Stimulated activated CD4-positive, alpha-beta T cell treated with anti-CD3 and anti-CD28 coated beads, Interleukin-12 subunit alpha, Interleukin-12 subunit beta, amount 100 ng/mL, for 48 hours (primary cell): ENCODE measurements at regions not wholly inside any gene's neighbourhood (a gene's known extent, or its start where the extent isn't known, plus 50 kb on each side); places are given as distances from the start of the nearest gene placed in this dataset.
A peak's percentile ranks its signal among the peaks of the same experiment; 100 is the strongest.

ENCODE experiments used
- DNase-seq, 3 donors: peaks; one replicate each; pipeline ENCODE4 v3.0.0-alpha.2; 2020; ENCODE audit warnings: low read depth in 2 of 3, low spot score in 1 of 3

DNA sequence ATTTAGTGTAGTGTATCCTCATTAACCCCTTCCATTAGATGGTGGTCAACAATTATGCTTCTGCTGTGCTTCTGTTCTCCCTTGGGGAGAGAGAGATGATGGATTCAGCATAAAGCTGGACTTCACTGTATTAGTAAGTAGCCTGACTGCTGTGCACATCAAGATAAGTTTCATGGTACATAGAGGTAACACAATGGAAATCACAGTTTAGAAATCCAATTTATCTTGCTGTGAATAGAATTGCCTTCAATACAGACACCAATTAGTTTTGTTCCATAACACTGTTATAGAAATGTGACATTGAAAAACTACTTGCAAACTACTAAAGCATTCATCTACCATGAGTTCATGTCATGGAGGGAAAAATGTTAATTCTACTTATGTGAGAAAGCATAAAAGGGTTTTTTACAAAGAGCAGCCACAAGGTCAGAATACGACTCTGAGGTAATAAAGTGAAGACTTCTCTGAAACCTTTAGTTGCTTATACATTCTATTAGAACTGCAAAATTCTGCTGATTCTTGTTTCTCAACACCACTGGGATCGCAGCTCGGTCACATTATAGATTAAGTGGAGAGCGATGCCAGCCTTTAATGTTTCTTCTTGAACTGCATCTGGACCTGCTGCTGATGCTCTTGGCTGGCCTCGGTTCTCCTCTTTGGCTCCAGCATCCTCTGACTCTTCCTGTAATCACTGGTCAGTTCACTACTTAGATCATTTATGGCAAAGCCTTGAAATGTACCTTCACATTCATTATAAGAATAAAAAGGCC, 190.8 kb downstream of the ATP23 start:
- DNase-seq, result no peak

DNA sequence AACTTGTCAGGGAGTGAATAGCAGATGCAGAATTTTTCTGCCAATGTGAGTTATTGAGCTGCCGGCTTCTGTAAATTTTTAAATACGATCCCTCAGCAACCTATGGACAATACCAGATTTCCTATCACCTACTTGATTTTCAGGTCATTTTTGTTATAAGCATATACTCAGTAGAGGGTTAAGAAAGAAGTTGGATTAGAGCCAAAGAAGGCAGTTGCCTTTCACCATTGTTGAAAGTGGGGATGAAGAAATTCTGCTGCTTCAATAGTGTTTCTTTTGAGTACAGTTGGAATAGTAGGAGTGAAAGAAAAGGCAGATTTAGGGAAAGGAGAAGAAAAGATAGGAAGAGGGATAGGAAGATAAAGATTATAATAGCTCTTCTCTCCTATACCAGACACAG, 197.1 kb downstream of the ATP23 start:
- DNase-seq, result no peak

DNA sequence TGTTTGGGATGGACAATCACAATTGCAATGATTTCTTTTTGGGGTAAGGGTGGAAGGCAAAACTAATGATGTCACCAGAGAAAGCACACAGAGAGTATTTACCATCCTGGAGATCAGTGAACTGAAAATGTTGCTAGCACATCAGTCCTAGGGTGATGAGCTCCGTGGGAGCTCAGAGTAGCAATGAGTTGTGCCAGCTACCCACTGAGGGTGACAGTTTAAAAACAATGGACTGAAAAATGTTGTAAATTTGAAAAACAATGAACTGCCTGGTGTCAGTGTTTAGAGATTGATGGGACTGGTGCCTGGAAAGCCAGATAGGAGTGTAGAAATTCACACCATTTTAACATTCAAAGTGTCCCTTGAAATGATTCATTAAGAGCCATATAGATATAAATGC, 198.5 kb downstream of the ATP23 start:
- no peak for DNase-seq

DNA sequence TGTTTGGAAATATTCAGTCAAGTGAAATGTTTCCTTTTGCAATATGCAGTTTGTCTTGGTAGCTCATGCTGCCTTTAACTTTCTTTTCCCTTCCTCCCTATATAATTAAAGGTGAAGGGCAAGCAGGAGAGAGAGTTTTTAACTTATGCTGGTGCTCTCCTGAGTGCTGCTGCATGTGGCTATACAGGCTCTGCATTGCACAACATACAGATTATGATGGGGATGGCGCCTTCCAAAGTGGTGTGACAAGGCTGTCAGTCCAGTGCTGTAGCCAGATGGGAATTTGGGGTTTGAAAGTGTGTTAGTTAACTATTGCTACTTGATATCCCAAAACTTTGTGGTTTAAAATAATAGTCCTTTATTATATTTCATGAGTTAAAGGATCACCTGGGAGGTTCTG, 199.0 kb downstream of the ATP23 start:
- DNase-seq, result no peak

DNA sequence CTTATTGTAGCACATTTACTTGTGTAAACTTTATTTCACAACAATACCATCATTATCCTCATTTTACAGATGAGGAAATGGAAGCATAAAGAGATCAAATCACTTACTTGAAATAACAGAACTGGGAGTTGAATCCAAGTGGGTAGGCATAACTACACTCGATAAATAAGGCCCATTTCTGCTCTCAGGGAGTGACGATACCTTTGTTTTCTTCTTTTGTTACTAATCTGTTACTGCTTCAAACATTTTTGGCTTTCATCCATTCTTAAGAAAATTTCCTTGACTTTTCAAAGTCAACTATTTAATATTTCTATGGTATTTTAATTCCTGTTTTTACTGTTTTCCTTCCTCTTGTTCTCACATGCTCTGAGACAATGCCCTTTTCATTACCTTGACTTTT, 201.6 kb downstream of the ATP23 start:
- DNase-seq, result no peak

DNA sequence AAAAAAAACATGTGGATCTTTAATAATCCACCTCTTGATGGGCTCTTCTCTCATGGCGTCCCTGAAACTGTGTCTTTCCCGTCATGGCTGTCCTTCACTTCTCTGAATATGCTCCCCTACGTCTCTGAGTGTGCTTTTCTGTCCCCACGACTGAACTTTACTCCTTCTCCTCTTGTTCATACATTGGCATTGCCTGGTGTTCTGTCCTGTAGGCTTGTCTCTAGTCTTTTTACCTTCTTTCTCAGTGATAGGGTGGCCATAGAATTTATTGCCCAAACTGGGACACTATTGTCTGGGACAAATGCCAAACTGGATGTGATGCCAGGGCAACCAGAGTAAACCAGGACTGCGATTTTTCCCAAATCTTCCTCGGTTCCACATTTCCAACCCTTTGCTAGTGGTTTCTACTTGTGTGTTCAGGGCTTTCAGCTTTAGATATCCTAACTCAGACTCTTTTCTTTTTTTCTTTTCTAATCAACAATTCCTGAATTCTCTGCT, 202.2 kb downstream of the ATP23 start:
- no peak for DNase-seq

DNA sequence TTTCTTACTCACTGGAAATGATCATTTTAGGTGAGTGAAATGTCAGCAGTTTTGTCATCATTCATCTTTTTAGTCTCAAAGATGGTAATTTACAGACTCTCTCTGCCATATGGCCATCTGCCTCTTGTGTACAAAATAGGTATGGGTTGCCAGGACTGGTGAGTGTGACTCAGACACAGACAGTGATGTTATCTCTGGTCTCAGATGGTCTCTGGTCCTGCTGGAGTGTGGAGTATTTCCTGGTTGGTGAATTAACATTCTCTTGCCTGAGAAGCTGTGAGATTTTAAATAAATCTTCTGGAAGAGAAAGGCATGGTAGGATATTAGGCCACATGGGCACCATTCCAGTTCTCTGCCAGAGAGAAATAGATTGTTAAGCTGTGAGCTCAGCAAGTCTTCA, 207.0 kb downstream of the ATP23 start:
- DNase-seq, result no peak

DNA sequence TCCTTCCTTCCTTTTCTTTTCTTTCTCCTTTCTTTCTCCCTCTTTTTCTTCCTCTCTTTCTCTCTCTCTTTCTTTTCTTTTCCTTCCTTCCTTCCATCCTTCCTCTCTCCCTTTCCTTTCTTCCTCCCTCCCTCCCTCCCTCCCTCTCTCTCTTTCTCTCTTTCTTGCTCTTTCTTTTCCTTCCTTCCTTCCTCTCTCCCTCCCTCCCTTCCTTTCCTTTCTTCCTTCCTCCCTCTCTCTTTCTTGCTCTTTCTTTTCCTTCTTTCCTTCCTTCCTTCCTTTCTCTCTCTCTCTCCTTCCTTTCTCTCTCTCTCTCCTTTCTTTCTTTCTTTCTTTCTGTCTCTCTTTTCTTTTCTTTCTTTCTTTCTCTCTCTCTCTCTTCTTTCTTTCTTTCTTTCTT, 207.6 kb downstream of the ATP23 start:
- DNase-seq, result no peak

DNA sequence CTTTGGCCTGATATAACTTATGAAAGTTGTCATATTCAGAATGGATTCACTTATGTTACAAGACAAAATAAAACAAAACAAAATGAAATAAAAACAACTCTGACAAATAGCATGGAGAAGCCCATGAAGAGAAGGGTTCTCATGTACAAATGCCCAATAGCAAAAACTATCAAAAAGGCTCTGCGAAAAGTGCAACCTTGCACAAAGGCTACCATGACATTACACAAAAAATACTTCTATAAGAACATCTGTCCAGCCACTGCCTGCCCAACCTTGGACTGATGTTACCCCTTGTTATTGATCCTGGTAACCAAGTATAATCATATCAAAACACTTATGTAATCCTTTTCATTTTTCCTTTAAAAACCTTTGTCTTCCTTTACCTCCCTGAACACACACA, 213.0 kb downstream of the ATP23 start:
- DNase-seq, result no peak

DNA sequence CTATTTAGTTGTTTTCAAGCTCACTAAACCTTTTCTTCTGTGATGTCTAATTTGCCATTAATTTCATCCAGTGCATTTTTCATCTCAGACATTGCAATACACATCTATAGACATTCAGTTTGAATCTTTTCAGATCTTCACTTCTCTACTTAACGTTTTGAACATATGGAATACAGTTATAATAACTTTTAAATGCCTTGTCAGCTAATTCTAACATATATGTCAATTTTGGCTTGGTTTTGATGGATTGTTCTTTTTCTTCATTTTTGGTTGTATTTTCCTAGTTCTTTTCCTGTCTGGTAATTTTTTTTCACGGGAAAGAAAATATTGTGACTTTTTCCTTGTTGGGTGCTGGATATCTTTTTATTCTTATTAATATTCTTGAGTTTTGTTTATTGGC, 215.3 kb downstream of the ATP23 start:
- DNase-seq, result no peak

DNA sequence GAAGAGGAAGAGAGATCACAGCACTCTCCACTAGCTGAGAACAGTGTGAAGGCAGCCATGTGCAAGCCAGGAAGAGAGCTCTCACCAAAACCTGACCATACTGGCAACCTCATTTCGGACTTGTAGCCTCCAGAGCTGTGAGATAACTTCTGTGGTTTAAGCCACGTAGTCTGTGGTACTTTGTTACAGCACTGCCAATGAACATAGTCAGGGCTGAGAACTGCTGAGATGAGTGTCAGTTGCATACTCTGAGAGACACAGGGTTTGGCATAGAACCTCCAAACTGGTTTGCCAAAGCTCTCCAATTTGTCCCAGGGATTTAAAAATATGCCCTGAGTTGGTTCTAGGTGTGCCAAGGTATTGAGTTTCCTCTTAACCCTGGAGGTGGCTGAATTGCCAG, 218.6 kb downstream of the ATP23 start:
- DNase-seq, result no peak

DNA sequence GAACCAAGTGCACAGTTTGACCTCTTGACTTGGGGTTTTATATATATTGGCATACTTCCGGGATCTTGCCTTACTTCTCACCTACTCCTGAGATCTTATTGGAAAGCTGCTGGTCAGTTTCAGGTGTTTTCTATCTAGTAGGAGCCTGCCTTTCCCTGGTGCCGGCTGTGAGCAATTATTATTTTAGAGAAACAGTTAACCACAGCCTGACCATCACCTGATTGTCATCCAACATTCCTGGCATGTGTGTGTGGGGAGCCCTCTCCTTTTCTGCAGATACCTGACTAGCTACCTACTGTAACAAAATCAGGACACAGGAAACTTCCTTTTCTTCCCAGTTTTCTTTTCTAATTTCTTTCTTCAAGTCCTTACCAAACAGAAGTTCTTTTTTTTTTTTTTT, 220.4 kb downstream of the ATP23 start:
- DNase-seq, result no peak

DNA sequence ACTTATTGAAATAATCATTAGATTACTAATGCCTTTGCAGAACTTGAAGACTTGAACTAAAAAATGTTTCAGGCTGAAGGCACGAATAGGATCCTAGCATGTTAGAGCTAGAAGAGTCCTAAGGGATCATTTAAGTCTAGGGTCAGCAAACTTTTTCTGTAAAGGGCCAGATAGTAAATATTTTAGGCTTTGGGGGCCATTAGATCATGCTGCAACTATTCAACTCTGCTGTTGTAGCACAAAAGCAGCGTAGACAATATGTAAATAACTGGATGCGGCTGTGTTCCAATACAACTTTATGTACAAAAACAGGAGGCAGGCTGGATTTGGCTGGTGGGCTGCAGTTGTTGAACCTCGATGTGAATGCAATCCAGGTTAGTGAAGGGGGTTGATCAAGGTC, 221.7 kb downstream of the ATP23 start:
- DNase-seq, result no peak

DNA sequence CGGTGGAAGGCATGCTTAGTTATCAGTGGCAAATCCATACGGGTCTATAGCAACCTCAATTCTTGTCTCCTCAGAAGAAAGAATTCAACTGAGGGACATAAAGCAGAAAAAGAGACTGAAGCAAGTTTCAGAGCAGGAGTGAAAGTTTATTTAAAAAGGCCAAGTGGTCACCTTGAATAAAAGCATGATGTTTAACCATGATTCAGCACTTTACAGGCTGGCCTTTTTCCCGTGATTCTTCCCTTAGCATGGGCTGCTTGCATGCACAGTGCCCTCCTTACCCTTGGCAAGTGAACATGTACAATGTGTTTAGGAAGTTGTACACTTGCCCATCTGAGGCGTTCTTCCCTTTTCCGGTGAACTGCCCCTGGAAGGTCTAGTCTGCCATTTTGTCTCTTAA, 225.3 kb downstream of the ATP23 start:
- no peak for DNase-seq

DNA sequence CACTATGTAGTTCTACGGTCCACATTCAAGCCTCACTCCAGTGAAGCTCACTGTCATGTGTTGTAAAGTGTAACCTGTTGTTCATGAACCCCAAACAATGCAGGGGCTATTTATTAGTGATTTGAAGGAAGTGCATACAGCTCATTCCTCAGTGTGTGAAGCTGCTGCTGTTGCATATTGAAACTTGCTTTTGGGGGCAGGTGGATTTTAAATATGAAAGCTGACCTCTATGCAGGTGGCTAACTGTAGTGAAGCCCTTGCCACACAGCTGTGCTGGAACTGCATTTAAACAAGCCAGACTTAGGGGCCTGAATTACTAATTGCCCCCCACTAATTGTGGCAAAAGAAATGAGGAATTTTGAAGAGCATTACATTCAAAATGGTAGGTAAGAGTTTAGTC, 226.3 kb downstream of the ATP23 start:
- no peak for DNase-seq

DNA sequence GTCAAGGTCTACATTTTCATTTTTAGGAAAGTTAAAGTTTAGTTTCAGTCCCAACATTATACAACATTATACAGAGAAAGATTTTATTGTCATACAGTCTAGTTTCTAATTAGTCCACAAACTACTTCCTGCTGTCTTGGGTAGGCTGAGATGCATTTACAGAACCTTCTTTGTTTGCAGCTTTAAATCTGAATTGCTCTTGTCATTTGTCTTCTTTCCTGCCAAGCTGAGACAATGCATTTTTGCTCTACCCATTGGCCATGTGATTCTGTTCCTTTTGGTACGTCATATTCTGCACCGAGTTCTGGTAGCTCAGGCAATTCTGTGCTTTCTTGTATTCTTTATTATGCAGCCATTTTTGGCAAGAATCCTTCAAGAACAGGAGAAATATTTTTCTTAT, 228.5 kb downstream of the ATP23 start:
- DNase-seq, result no peak

DNA sequence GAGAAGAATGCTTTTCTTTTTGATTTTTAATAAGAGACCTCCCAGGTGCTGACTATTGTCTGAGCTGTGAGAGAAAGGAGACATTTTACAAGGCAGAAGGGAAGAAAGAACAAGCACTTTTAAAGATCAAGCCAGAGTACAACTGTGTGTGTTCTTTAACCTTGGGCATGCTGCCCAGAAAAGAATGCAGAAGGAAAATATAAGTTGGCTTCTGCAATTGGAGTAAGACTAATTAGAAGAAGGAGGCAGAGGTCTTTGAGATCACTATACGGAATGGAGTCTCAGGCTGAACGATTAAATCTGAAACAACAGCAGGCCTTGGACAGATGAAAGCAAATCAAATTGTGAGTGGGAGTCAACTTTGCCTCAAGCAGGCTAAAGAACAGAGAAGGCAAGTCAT, 230.5 kb downstream of the ATP23 start:
- no peak for DNase-seq

DNA sequence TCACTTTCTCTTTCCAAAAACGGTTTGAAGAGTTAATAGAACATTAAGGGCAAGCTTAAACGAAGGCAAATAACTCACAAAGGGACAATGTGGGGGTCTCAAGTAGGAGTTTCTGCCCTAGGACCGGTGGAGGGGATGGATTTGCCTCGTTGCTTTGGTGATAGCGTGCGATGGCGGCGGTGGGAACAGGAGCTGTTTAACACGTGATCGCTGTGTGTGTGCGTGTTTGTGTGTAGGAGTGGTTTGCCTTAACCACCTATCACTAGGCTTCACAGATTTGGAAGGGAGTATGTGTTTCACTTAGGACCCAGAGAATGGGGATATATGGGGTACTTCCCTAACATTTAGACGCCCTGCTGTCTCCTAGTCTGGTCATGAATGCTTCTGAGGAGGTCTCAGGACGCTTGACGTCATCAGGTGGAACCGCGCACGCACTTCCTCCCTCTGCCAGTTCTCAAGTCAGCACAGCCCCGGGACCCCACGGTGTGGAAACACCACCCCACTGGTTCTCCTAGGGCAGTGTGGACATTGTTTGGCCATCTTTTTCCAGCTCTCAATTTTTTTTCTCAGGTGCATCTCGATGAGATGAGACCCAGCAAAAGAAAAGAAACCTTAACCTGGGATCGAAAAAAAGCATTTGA, 231.2 kb downstream of the ATP23 start:
- no peak for DNase-seq

DNA sequence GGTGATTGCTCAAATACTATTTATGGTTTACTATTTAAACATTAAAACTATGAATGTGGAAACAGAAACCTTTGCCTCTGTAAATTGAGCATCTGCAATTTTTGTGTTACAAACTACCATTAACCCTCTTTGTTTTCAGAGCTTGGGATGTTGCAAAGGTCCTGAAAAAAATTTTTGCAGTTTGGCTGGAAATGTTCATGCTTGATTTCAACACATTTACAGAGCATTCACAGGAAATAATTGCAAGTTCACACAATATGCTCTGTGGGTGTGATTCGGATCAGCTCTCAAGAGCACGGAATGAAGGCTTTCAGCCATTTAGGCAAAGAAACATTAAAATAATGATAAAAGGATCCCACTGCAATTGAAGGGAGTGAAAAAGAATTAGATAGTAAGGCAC, 232.9 kb downstream of the ATP23 start:
- no peak for DNase-seq

DNA sequence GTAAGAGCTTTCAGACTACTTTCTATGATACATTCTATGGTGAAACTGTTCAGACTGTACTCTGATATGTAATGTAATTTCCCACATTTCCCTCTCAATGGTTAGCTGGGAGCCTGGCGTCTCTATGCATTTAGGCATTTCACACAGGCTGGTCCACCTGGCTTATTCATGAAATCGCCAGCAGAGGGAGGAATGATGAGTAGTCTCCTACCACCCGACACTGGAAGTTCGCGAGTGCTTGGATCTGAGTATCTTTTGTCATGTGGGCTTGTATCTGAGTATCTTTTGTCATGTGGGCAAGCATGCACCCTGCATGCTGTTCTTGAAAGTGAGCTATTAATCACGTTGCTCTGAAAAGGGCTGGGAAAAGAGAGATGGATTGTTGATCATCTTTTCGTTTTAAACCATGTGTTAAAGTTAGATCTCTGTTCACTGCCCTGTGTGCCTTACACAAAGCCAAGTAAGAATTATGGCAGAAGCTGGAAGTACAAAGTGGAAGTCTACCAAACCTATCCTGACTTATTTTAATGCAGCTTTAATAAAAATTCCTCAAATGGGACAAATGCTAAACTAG, 235.0 kb downstream of the ATP23 start:
- peak in 1 of 3 donors; percentile 12 for DNase-seq

DNA sequence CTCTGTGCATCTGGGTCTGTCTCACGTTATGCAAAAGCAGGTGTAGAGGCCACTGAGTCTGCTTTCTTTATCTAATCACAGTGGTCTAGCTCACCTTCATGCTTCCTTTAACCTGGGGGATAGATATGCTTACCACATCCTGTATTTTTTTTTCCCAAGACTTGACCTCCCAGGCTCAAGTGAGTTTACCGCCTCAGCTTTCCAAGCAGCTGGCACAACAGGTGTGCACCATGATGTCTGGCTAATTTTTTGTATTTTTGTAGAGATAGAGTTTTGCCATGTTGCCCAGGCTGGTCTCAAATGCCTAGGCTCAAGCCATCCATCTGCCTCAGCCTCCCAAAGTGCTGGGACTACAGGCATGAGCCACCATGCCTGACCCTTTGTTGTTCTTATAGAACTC, 236.0 kb downstream of the ATP23 start:
- DNase-seq, result no peak

DNA sequence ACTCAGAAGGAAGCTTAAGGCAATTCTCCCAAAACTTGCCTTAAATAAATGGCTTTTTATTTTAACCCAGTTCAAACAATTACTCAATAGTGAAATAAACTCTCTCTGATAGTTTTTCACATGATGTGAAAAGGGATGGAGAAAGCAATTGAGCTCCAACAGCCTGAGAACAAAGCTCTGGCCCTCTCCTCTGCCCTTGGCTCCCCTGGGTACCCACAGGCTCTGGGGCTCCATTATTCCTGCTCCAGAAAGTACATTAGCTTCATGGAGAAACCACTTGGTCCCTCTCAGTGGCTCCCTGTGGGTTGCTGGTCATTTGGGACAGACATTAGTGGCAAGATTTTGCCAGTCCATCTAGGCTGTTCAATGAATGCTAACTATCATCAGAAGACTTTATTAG, 242.8 kb downstream of the ATP23 start:
- no peak for DNase-seq

DNA sequence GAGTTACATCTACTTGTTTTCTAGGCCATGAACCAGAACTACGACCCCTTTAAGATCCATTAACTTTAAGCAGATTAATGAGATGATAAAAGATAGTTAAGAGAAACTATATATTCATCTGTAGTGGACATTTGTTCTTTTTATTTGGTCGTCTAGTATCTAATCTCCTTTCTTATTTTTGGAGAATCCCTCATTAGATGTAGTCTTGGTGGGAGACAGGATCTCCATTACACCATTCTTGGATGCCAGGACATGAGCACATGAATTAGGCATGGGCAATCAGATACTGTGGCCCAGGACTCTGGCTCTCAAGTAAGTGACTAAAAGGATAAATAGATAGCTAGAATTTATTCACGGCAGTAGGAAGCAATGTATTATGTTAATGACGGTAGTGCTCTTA, 245.0 kb downstream of the ATP23 start:
- no peak for DNase-seq
